ENCODE measurements at regions not wholly inside any gene's neighbourhood (a gene's known extent, or its start where the extent isn't known, plus 50 kb on each side); places are given as distances from the start of the nearest gene placed in this dataset.

GRCh38 chr6:125533710-125534397, 215.6 kb upstream of the HEY2 start:
- no peaks in the 10 kb centered on the region for H3K36me3 Mint-ChIP-seq
- H3K9me3 Mint-ChIP-seq, result no peaks in the 10 kb centered on the region
- no peak overlapping the region for H3K4me3 Mint-ChIP-seq
- peaks cover 6% of the 10 kb centered on the region for H3K4me1 Mint-ChIP-seq
- no peak overlapping the region for H3K27ac Mint-ChIP-seq
- no peak for DNase-seq
- peaks cover 62% of the 10 kb centered on the region for H3K27me3 Mint-ChIP-seq

- no peak overlapping the region for H3K4me3 Mint-ChIP-seq
- H3K9me3 Mint-ChIP-seq, result no peaks in the 10 kb centered on the region
- no peaks in the 10 kb centered on the region for H3K36me3 Mint-ChIP-seq
- H3K27ac Mint-ChIP-seq, result no peak overlapping the region
- DNase-seq, result no peak
- peaks cover 54% of the 10 kb centered on the region for H3K27me3 Mint-ChIP-seq
- peaks cover 6% of the 10 kb centered on the region for H3K4me1 Mint-ChIP-seq
These were observed 214.8 kb upstream of the HEY2 start for GRCh38 chr6:125534430-125535263.

GRCh38 chr6:125537090-125537489, 212.3 kb upstream of the HEY2 start:
- no peak for DNase-seq
- no peaks in the 10 kb centered on the region for H3K36me3 Mint-ChIP-seq
- no peak overlapping the region for H3K4me3 Mint-ChIP-seq
- no peaks in the 10 kb centered on the region for H3K9me3 Mint-ChIP-seq
- H3K27ac Mint-ChIP-seq, result no peak overlapping the region
- peaks cover 6% of the 10 kb centered on the region for H3K4me1 Mint-ChIP-seq
- H3K27me3 Mint-ChIP-seq, result peaks cover 48% of the 10 kb centered on the region

GRCh38 chr6:125539892-125540291, 209.5 kb upstream of the HEY2 start:
- Mint-ChIP-seq H3K4me1 (no peaks in the 10 kb centered on the region), H3K36me3 (no peaks in the 10 kb centered on the region), H3K4me3 (no peak overlapping the region), H3K27me3 (peaks cover 24% of the 10 kb centered on the region), H3K27ac (no peak overlapping the region), H3K9me3 (no peaks in the 10 kb centered on the region)
- no peak for DNase-seq

- H3K27ac Mint-ChIP-seq, result no peak overlapping the region
- no peak for DNase-seq
- no peak overlapping the region for H3K4me3 Mint-ChIP-seq
- peaks cover 12% of the 10 kb centered on the region for H3K27me3 Mint-ChIP-seq
- no peaks in the 10 kb centered on the region for H3K36me3 Mint-ChIP-seq
- H3K9me3 Mint-ChIP-seq, result no peaks in the 10 kb centered on the region
- no peaks in the 10 kb centered on the region for H3K4me1 Mint-ChIP-seq
These were observed 204.6 kb upstream of the HEY2 start for GRCh38 chr6:125544819-125545218.

- no peak overlapping the region for H3K27ac Mint-ChIP-seq
- no peaks in the 10 kb centered on the region for H3K36me3 Mint-ChIP-seq
- H3K9me3 Mint-ChIP-seq, result no peaks in the 10 kb centered on the region
- H3K4me3 Mint-ChIP-seq, result no peak overlapping the region
- no peak for DNase-seq
- no peaks in the 10 kb centered on the region for H3K4me1 Mint-ChIP-seq
- H3K27me3 Mint-ChIP-seq, result peaks cover 12% of the 10 kb centered on the region
These were observed 202.6 kb upstream of the HEY2 start for GRCh38 chr6:125546841-125547251.

- no peak overlapping the region for H3K4me3 Mint-ChIP-seq
- no peaks in the 10 kb centered on the region for H3K9me3 Mint-ChIP-seq
- peaks cover 12% of the 10 kb centered on the region for H3K27me3 Mint-ChIP-seq
- no peaks in the 10 kb centered on the region for H3K4me1 Mint-ChIP-seq
- H3K36me3 Mint-ChIP-seq, result no peaks in the 10 kb centered on the region
- H3K27ac Mint-ChIP-seq, result no peak overlapping the region
- DNase-seq, result no peak
These were observed 202.1 kb upstream of the HEY2 start for GRCh38 chr6:125547381-125547780.

GRCh38 chr6:125549202-125549884, 200.1 kb upstream of the HEY2 start:
- no peak for DNase-seq
- Mint-ChIP-seq H3K9me3 (no peaks in the 10 kb centered on the region), H3K4me1 (no peaks in the 10 kb centered on the region), H3K4me3 (no peak overlapping the region), H3K27ac (no peak overlapping the region), H3K27me3 (peaks cover 12% of the 10 kb centered on the region), H3K36me3 (no peaks in the 10 kb centered on the region)

GRCh38 chr6:125550892-125551291, 198.5 kb upstream of the HEY2 start:
- H3K36me3 Mint-ChIP-seq, result no peaks in the 10 kb centered on the region
- peaks cover 12% of the 10 kb centered on the region for H3K27me3 Mint-ChIP-seq
- H3K4me3 Mint-ChIP-seq, result no peak overlapping the region

GRCh38 chr6:125552819-125553218, 196.6 kb upstream of the HEY2 start:
- Mint-ChIP-seq H3K27me3 (peaks cover 10% of the 10 kb centered on the region), H3K36me3 (no peaks in the 10 kb centered on the region), H3K9me3 (no peaks in the 10 kb centered on the region), H3K4me1 (no peaks in the 10 kb centered on the region), H3K27ac (no peak overlapping the region), H3K4me3 (no peak overlapping the region)
- no peak for DNase-seq

More at GRCh38 chr6:125550892-125551291, 198.5 kb upstream of the HEY2 start:
- no peaks in the 10 kb centered on the region for H3K9me3 Mint-ChIP-seq
- no peak overlapping the region for H3K27ac Mint-ChIP-seq
- no peak for DNase-seq
- H3K4me1 Mint-ChIP-seq, result no peaks in the 10 kb centered on the region

GRCh38 chr6:125554456-125554855, 195.0 kb upstream of the HEY2 start:
- no peaks in the 10 kb centered on the region for H3K9me3 Mint-ChIP-seq
- DNase-seq, result no peak
- no peak overlapping the region for H3K27ac Mint-ChIP-seq
- no peaks in the 10 kb centered on the region for H3K36me3 Mint-ChIP-seq
- H3K4me3 Mint-ChIP-seq, result no peak overlapping the region
- H3K4me1 Mint-ChIP-seq, result no peaks in the 10 kb centered on the region
- H3K27me3 Mint-ChIP-seq, result peaks cover 11% of the 10 kb centered on the region

GRCh38 chr6:125558241-125558843, 191.1 kb upstream of the HEY2 start:
- Mint-ChIP-seq H3K36me3 (no peaks in the 10 kb centered on the region), H3K27me3 (peaks cover 5% of the 10 kb centered on the region), H3K4me3 (no peak overlapping the region), H3K4me1 (no peaks in the 10 kb centered on the region), H3K27ac (no peak overlapping the region), H3K9me3 (no peaks in the 10 kb centered on the region)
- no peak for DNase-seq

GRCh38 chr6:125558907-125559306, 190.5 kb upstream of the HEY2 start:
- Mint-ChIP-seq H3K4me3 (no peak overlapping the region), H3K27me3 (peaks cover 11% of the 10 kb centered on the region), H3K36me3 (no peaks in the 10 kb centered on the region), H3K27ac (no peak overlapping the region), H3K9me3 (no peaks in the 10 kb centered on the region), H3K4me1 (no peaks in the 10 kb centered on the region)
- DNase-seq, result no peak

GRCh38 chr6:125562156-125562555, 187.3 kb upstream of the HEY2 start:
- Mint-ChIP-seq H3K4me3 (no peak overlapping the region), H3K27me3 (peaks cover 21% of the 10 kb centered on the region), H3K36me3 (no peaks in the 10 kb centered on the region), H3K9me3 (no peaks in the 10 kb centered on the region), H3K4me1 (no peaks in the 10 kb centered on the region), H3K27ac (no peak overlapping the region)
- no peak for DNase-seq

GRCh38 chr6:125564941-125565340, 184.5 kb upstream of the HEY2 start:
- Mint-ChIP-seq H3K27ac (no peak overlapping the region), H3K4me1 (no peaks in the 10 kb centered on the region), H3K36me3 (no peaks in the 10 kb centered on the region), H3K9me3 (no peaks in the 10 kb centered on the region), H3K27me3 (peaks cover 28% of the 10 kb centered on the region), H3K4me3 (no peak overlapping the region)
- no peak for DNase-seq

Measured in activated naive CD8-positive, alpha-beta T cell treated with anti-CD3 and anti-CD28 coated beads for 36 hours (primary cell).